Immature natural killer cell (primary cell): ENCODE measurements at regions not wholly inside any gene's neighbourhood (a gene's known extent, or its start where the extent isn't known, plus 50 kb on each side); places are given as distances from the start of the nearest gene placed in this dataset.

Source experiments
- DNase-seq, 3 donors: peaks; one replicate each; pipeline ENCODE4 v3.0.0; 2022; ENCODE audit warnings: mixed read lengths in 1 of 3
- H3K27ac Mint-ChIP-seq, 6 donors: one replicate each; pipeline ENCODE4 v1.8.0; 2020; ENCODE audit warnings: mixed read lengths in 6 of 6, mild to moderate bottlenecking in 5 of 6, inconsistent platforms in 4 of 6, moderate library complexity in 3 of 6
- H3K27me3 Mint-ChIP-seq, 3 donors: one replicate each; pipeline ENCODE4 v1.8.0; 2020 to 2021; ENCODE audit warnings: low read depth in 3 of 3, mild to moderate bottlenecking in 3 of 3, mixed read lengths in 3 of 3, moderate library complexity in 3 of 3, inconsistent platforms in 1 of 3
- H3K36me3 Mint-ChIP-seq, 3 donors: one replicate each; pipeline ENCODE4 v1.8.0; 2020; ENCODE audit warnings: mixed read lengths in 3 of 3, inconsistent platforms in 2 of 3, mild to moderate bottlenecking in 2 of 3
- H3K4me1 Mint-ChIP-seq, 2 donors: one replicate each; pipeline ENCODE4 v1.8.0; 2020; ENCODE audit warnings: inconsistent platforms in 2 of 2, mild to moderate bottlenecking in 2 of 2, mixed read lengths in 2 of 2, moderate library complexity in 1 of 2
- H3K4me3 Mint-ChIP-seq, 5 donors: one replicate each; pipeline ENCODE4 v1.8.0; 2020; ENCODE audit warnings: mild to moderate bottlenecking in 5 of 5, mixed read lengths in 5 of 5, inconsistent platforms in 3 of 5, moderate library complexity in 3 of 5
- H3K9me3 Mint-ChIP-seq, 6 donors: one replicate each; pipeline ENCODE4 v1.8.0; 2020; ENCODE audit warnings: mild to moderate bottlenecking in 6 of 6, mixed read lengths in 6 of 6, inconsistent platforms in 4 of 6, moderate library complexity in 3 of 6

- H3K27me3 Mint-ChIP-seq = peaks cover 0 to 3% (median 0%) of the 10 kb centered on the region in 3 donors
These were observed 527.1 kb downstream of the FGF9 start for GRCh38 chr13:22198001-22198400.

DNA sequence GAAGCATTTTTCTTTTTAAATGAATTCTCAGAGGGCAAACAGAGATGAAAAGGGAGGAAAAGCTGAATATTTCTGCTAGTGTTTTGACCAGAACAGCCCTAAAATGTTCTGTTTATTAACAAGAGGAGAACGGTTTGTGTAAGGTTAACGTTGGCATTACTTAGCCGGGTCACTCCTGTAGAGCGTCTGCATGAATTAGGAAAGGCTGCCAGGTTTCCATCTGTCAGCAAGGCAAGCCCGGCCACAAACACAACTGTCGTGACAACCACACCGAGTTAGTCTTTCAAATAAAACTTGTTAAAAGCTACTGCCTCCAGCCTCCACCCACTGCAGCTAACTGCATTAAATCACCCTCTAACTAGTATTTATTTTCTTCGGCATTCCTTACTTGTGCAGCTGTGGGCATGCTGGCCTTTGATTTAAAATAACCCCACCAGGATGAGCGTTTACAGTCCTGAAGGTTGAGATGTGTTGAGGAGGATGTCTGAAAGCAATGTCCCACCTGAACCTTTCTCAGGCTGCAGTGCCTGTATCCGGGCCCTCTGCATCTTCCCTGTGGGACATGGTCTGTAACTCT lies 527.9 kb downstream of the FGF9 start:
- no peaks in the 10 kb centered on the region for H3K9me3 Mint-ChIP-seq
- H3K36me3 Mint-ChIP-seq = no peaks in the 10 kb centered on the region
- H3K4me1 Mint-ChIP-seq = no peaks in the 10 kb centered on the region
- no peak overlapping the region for H3K4me3 Mint-ChIP-seq
- DNase-seq = no peak
- H3K27me3 Mint-ChIP-seq = peaks cover 0 to 3% (median 0%) of the 10 kb centered on the region in 3 donors
- no peak overlapping the region for H3K27ac Mint-ChIP-seq

More at GRCh38 chr13:22198001-22198400, 527.1 kb downstream of the FGF9 start:
- no peaks in the 10 kb centered on the region for H3K9me3 Mint-ChIP-seq
- H3K27ac Mint-ChIP-seq = no peak overlapping the region
- no peak for DNase-seq
- H3K4me3 Mint-ChIP-seq = no peak overlapping the region
- no peaks in the 10 kb centered on the region for H3K36me3 Mint-ChIP-seq
- H3K4me1 Mint-ChIP-seq = no peaks in the 10 kb centered on the region

DNA sequence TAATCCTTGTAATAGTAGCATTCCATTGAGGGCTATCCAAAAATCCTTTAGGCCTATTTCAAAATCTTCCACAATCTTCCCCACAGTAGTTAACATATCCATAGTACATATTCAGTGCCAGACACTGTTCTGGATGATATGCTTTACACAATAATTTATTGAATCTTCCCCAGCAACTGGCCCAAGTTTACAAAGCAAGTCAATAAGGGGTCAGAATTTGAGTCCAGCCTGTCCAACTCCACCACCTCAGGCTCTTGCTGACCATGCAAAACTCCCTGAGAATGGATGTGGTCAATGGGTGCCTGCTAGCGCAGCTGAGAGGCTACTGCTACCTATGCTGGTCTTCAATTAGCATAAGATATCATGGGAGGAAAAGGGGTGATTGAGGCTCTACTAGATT lies 529.6 kb downstream of the FGF9 start:
- Mint-ChIP-seq H3K9me3 (no peaks in the 10 kb centered on the region), H3K4me3 (no peak overlapping the region), H3K27ac (no peak overlapping the region), H3K4me1 (no peaks in the 10 kb centered on the region), H3K27me3 (peaks cover 0 to 4% (median 3%) of the 10 kb centered on the region in 3 donors), H3K36me3 (no peaks in the 10 kb centered on the region)
- DNase-seq = no peak

- Mint-ChIP-seq H3K9me3 (peaks cover 0 to 2% (median 0%) of the 10 kb centered on the region in 6 donors), H3K27ac (no peak overlapping the region), H3K4me3 (no peak overlapping the region), H3K4me1 (no peaks in the 10 kb centered on the region), H3K27me3 (peaks cover 0 to 4% (median 3%) of the 10 kb centered on the region in 3 donors), H3K36me3 (no peaks in the 10 kb centered on the region)
- no peak for DNase-seq
These were observed 530.6 kb downstream of the FGF9 start for GRCh38 chr13:22201375-22201925.

DNA sequence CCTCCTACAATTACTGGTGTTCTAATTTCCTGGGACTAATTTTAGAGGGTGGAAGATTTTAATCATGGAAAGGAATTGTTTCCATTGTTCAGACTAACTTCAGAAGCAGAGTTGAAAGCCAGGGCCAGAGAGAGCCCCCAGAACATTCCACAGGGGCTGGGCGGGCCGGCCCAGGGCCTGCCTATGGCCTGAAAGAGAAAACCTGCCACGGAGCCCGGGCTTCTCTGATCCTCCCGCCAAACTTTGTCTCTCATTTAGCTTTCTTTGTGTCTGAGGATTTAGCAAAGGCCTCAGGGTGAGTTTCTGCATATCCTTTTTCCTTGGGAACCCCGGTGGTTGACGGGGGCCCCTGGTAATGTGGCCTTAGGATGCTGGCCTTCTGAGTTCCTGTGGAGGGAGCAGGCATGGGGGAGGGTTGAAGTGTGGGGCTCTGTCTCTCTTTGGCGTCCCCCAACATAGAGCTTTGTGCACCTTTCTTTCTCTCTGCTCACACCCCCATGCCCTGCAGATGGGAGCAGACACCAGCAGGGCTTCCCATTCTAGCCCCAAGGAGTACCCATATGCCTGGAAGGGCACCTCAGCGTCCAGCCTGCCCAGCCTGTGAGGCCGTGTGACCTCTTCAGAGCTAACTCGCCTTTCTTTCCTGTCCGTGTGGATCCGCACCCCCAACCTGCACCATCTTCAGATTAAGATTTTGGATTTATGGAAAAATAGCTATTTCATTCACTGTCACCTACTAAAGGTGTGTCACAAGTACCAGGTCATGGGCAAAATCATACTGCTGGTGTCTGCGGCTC lies 539.5 kb downstream of the FGF9 start:
- peaks cover 0 to 1% (median 1%) of the 10 kb centered on the region in 3 donors for H3K27me3 Mint-ChIP-seq
- no peak overlapping the region for H3K27ac Mint-ChIP-seq
- no peaks in the 10 kb centered on the region for H3K36me3 Mint-ChIP-seq
- peaks cover 0 to 2% (median 0%) of the 10 kb centered on the region in 6 donors for H3K9me3 Mint-ChIP-seq
- H3K4me1 Mint-ChIP-seq = no peaks in the 10 kb centered on the region
- DNase-seq = no peak
- H3K4me3 Mint-ChIP-seq = no peak overlapping the region

DNA sequence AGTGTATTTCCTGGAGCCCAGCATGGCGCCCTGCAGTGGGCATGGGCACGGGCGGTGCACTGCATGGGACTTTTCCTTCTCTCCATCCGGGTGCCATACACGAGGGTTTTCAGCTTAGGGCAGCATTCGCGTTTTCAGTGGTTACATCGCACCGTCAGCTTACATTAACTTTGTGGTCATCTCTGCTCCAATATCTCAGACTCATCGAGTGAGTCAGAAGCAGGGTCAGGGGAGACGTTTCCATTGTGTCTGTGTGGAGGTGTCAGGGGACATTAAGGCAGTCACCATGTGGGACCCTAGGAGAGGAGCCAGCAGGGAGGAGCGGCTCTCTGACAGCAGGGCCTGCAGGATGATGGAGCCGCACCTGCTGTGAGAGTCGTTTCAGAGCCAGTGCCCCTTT lies 541.0 kb downstream of the FGF9 start:
- Mint-ChIP-seq H3K9me3 (no peaks in the 10 kb centered on the region), H3K4me1 (no peaks in the 10 kb centered on the region), H3K36me3 (no peaks in the 10 kb centered on the region), H3K27me3 (peaks cover 0 to 1% (median 1%) of the 10 kb centered on the region in 3 donors), H3K27ac (peak overlapping the region in 1 of 6 donors; percentile 50), H3K4me3 (no peak overlapping the region)
- no peak for DNase-seq

- Mint-ChIP-seq H3K27ac (peak overlapping the region in 1 of 6 donors; percentile 56), H3K27me3 (peaks cover 0 to 1% (median 1%) of the 10 kb centered on the region in 3 donors)
These were observed 541.7 kb downstream of the FGF9 start for GRCh38 chr13:22212576-22212975.

DNA sequence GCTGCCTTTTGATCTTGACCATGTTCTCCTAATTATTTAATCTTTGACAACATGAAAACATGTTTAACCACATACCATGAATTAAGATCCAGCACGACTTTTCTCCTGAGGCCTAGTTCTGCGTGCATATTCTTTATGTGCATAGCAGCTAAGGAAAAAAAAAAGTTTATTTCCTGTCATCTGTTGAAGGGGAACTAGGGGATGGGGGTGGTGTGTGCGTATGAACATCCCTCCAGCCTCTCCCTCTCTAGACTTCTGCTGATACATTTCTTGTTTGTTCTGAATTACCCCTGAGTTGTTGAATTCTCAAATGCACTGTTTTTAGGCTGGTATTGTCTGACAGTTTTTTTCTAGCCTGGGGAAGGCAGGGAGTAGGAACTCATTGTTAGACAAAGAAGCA lies 543.3 kb downstream of the FGF9 start:
- Mint-ChIP-seq H3K36me3 (no peaks in the 10 kb centered on the region), H3K27ac (no peak overlapping the region), H3K27me3 (peaks cover 1 to 3% (median 1%) of the 10 kb centered on the region in 3 donors), H3K4me3 (no peak overlapping the region), H3K9me3 (no peaks in the 10 kb centered on the region), H3K4me1 (no peaks in the 10 kb centered on the region)
- no peak for DNase-seq

More at GRCh38 chr13:22212576-22212975, 541.7 kb downstream of the FGF9 start:
- no peak overlapping the region for H3K4me3 Mint-ChIP-seq
- H3K9me3 Mint-ChIP-seq = no peaks in the 10 kb centered on the region
- DNase-seq = no peak
- no peaks in the 10 kb centered on the region for H3K36me3 Mint-ChIP-seq
- no peaks in the 10 kb centered on the region for H3K4me1 Mint-ChIP-seq

- Mint-ChIP-seq H3K36me3 (no peaks in the 10 kb centered on the region), H3K4me3 (no peak overlapping the region), H3K27ac (peak overlapping the region in 1 of 6 donors; percentile 64), H3K9me3 (no peaks in the 10 kb centered on the region), H3K27me3 (peaks cover 0 to 9% (median 0%) of the 10 kb centered on the region in 3 donors), H3K4me1 (no peaks in the 10 kb centered on the region)
- DNase-seq = no peak
These were observed 547.9 kb downstream of the FGF9 start for GRCh38 chr13:22218797-22219196.

DNA sequence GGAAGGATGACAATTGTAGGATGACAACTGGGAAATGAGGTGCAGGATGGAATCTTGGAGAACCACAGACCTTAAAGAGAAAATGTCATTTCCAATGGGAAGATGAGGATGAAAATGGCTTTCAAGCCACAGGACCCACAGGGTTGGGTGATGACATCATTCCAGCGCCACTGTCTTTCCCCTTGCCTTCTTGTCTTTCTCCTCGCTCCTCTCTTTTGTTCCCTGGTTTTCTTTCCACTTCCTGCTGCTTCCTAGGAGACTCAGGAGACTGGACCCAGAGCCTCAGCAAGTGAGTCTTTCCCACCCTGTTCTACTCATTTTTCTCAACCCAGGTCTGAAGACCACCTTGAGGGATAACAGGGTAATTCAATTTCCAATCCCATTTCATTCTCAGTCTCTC lies 548.8 kb downstream of the FGF9 start:
- Mint-ChIP-seq H3K4me1 (no peaks in the 10 kb centered on the region), H3K36me3 (no peaks in the 10 kb centered on the region), H3K9me3 (no peaks in the 10 kb centered on the region), H3K4me3 (no peak overlapping the region), H3K27ac (no peak overlapping the region), H3K27me3 (peaks cover 0 to 9% (median 0%) of the 10 kb centered on the region in 3 donors)
- no peak for DNase-seq

- Mint-ChIP-seq H3K9me3 (no peaks in the 10 kb centered on the region), H3K27ac (no peak overlapping the region), H3K4me3 (no peak overlapping the region), H3K4me1 (no peaks in the 10 kb centered on the region), H3K27me3 (peaks cover 0 to 9% (median 0%) of the 10 kb centered on the region in 3 donors), H3K36me3 (no peaks in the 10 kb centered on the region)
- no peak for DNase-seq
These were observed 549.6 kb downstream of the FGF9 start for GRCh38 chr13:22220151-22221135.

- H3K4me1 Mint-ChIP-seq = no peaks in the 10 kb centered on the region
- no peaks in the 10 kb centered on the region for H3K36me3 Mint-ChIP-seq
- no peaks in the 10 kb centered on the region for H3K9me3 Mint-ChIP-seq
- no peak overlapping the region for H3K4me3 Mint-ChIP-seq
- no peak overlapping the region for H3K27ac Mint-ChIP-seq
- DNase-seq = no peak
- peaks cover 0 to 8% (median 0%) of the 10 kb centered on the region in 3 donors for H3K27me3 Mint-ChIP-seq
These were observed 552.5 kb downstream of the FGF9 start for GRCh38 chr13:22223411-22223810.

DNA sequence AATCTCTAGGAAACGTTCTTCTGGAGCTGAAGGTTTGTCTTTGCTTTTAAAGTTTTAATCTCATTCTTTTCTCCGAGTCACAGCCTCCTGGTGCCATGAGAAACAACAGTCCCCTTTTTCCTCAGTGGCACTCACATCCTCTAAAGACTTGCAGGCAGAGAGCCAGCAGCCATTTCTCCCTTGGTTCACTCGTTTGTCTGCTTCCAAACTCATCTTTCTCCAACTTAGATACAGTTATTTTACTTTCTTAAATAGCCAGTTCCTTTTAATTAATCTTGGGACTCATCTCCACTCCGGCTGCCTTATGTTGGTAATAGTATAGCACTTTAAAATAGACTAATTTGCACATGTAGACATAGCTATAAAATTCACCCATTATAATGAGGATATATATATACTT lies 555.2 kb downstream of the FGF9 start:
- Mint-ChIP-seq H3K36me3 (no peaks in the 10 kb centered on the region), H3K9me3 (no peaks in the 10 kb centered on the region), H3K4me3 (no peak overlapping the region), H3K27me3 (peaks cover 0 to 5% (median 0%) of the 10 kb centered on the region in 3 donors), H3K4me1 (no peaks in the 10 kb centered on the region), H3K27ac (no peak overlapping the region)
- no peak for DNase-seq
